ENCODE measurements at regions not wholly inside any gene's neighbourhood (a gene's known extent, or its start where the extent isn't known, plus 50 kb on each side); places are given as distances from the start of the nearest gene placed in this dataset.

- Histone ChIP-seq H4K20me1 (ENCODE audit: insufficient read depth, low read length) (no peaks in the 10 kb centered on the region), H3K9me3 (ENCODE audit: low read length) (no peaks in the 10 kb centered on the region), H3K4me1 (ENCODE audit: insufficient read depth, low read length, severe bottlenecking) (peaks cover 12% of the 10 kb centered on the region), H3K27ac (ENCODE audit: low read depth, low read length, poor library complexity, severe bottlenecking) (no peak overlapping the region), H3F3A (ENCODE audit: insufficient read depth, low read length) (no peaks in the 10 kb centered on the region), H3K4me3 (ENCODE audit: low read depth, low read length, poor library complexity, severe bottlenecking) (no peak overlapping the region), H3K36me3 (ENCODE audit: insufficient read depth, low read length) (no peaks in the 10 kb centered on the region), H3K9me2 (ENCODE audit: low read depth, low read length) (no peaks in the 10 kb centered on the region), H2AFZ (ENCODE audit: low read length) (no peak overlapping the region; the same call in 1 of the 2 replicates), H3K27me3 (ENCODE audit: insufficient read depth, low read length) (no peaks in the 10 kb centered on the region), H3K79me2 (ENCODE audit: insufficient read depth, low read length) (no peaks in the 10 kb centered on the region), H3K4me2 (ENCODE audit: low read length) (no peak overlapping the region), H3K9ac (ENCODE audit: low read length) (no peak overlapping the region)
- TF ChIP-seq EZH2 (IDR thresholded peaks at IDR 0.05; ENCODE audit: borderline replicate concordance, low read length) (no peak), CTCF (IDR thresholded peaks at IDR 0.05; ENCODE audit: low read length) (no peak)
Measured at GRCh38 chr14:83416476-83416875, 1882.8 kb upstream of the SEL1L start.

DNA sequence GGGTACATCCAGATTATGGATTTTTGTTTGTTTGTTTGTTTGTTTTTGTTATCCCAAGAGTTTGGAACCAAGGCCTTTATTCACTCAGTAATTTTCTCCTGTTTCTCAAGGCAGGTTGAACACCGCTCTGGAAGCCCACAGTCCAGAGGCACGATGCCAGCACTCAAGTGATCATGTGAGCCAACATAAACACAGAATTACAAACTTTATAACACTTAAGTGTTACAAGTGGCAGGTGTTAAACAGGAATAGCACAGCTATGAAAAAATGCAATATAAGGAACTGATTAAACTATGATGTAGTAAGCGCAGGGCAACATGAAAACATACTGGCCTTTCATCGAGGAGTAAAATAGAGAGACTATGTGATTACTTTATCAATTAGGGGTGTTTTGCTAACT is 1885.8 kb upstream of the SEL1L start:
- no peaks in the 10 kb centered on the region for H3K9me3 ChIP-seq (ENCODE audit: low read length)
- no peaks in the 10 kb centered on the region for H3K9me2 ChIP-seq (ENCODE audit: low read depth, low read length)
- no peak overlapping the region for H2AFZ ChIP-seq (ENCODE audit: low read length)
- H4K20me1 ChIP-seq (ENCODE audit: insufficient read depth, low read length): no peaks in the 10 kb centered on the region
- H3K27me3 ChIP-seq (ENCODE audit: insufficient read depth, low read length): no peaks in the 10 kb centered on the region
- H3K4me2 ChIP-seq (ENCODE audit: low read length): no peak overlapping the region
- peaks cover 4% of the 10 kb centered on the region for H3K4me1 ChIP-seq (ENCODE audit: insufficient read depth, low read length, severe bottlenecking)
- no peaks in the 10 kb centered on the region for H3K79me2 ChIP-seq (ENCODE audit: insufficient read depth, low read length)
- no peaks in the 10 kb centered on the region for H3K36me3 ChIP-seq (ENCODE audit: insufficient read depth, low read length)
- H3K4me3 ChIP-seq (ENCODE audit: low read depth, low read length, poor library complexity, severe bottlenecking): no peak overlapping the region
- no peak overlapping the region for H3K9ac ChIP-seq (ENCODE audit: low read length)
- TF ChIP-seq CTCF (IDR thresholded peaks at IDR 0.05; ENCODE audit: low read length) (no peak), EZH2 (IDR thresholded peaks at IDR 0.05; ENCODE audit: borderline replicate concordance, low read length) (no peak)
- H3F3A ChIP-seq (ENCODE audit: insufficient read depth, low read length): no peaks in the 10 kb centered on the region
- H3K27ac ChIP-seq (ENCODE audit: low read depth, low read length, poor library complexity, severe bottlenecking): no peak overlapping the region

DNA sequence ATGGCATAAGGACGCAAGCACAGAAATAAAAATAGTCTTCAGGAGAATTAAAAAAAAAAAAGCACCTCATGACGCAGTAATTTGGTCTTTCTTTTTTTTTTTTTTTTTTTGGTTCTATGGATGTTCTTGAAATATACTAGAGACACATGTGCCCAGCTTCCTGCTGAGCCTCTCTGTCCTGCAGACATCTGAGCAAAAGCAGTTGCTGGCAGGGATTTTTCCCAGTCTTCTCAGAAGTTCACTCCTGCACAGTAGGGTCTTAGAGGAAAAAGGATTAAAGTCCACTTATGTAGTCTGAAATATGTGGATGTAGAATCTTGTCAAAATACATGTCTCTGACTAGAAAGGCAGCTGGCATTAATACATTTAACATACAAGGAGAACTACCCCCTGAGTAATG is 1888.1 kb upstream of the SEL1L start:
- Histone ChIP-seq H3K79me2 (ENCODE audit: insufficient read depth, low read length) (no peaks in the 10 kb centered on the region), H3K9me3 (ENCODE audit: low read length) (no peaks in the 10 kb centered on the region), H3K27ac (ENCODE audit: low read depth, low read length, poor library complexity, severe bottlenecking) (no peak overlapping the region), H2AFZ (ENCODE audit: low read length) (no peak overlapping the region), H3K4me3 (ENCODE audit: low read depth, low read length, poor library complexity, severe bottlenecking) (no peak overlapping the region), H3K4me2 (ENCODE audit: low read length) (no peak overlapping the region), H3K9ac (ENCODE audit: low read length) (no peak overlapping the region), H3K36me3 (ENCODE audit: insufficient read depth, low read length) (no peaks in the 10 kb centered on the region), H3K9me2 (ENCODE audit: low read depth, low read length) (no peaks in the 10 kb centered on the region), H3K27me3 (ENCODE audit: insufficient read depth, low read length) (no peaks in the 10 kb centered on the region), H4K20me1 (ENCODE audit: insufficient read depth, low read length) (no peaks in the 10 kb centered on the region), H3F3A (ENCODE audit: insufficient read depth, low read length) (no peaks in the 10 kb centered on the region), H3K4me1 (ENCODE audit: insufficient read depth, low read length, severe bottlenecking) (no peaks in the 10 kb centered on the region)
- TF ChIP-seq CTCF (IDR thresholded peaks at IDR 0.05; ENCODE audit: low read length) (no peak), EZH2 (IDR thresholded peaks at IDR 0.05; ENCODE audit: borderline replicate concordance, low read length) (no peak)
